Stimulated activated CD4-positive, alpha-beta T cell treated with anti-CD3 and anti-CD28 coated beads, Interleukin-12 subunit alpha, Interleukin-12 subunit beta, amount 100 ng/mL, for 24 hours (primary cell): ENCODE measurements at regions not wholly inside any gene's neighbourhood (a gene's known extent, or its start where the extent isn't known, plus 50 kb on each side); places are given as distances from the start of the nearest gene placed in this dataset.

Source experiments
- DNase-seq, 2 experiments: peaks; one replicate each; pipeline ENCODE4 v3.0.0-alpha.2; 2020; ENCODE audit warnings: low read depth in 2 of 2

GRCh38 chr3:24641628-24642027 is 147.0 kb upstream of the THRB start:
- no peak for DNase-seq

DNA sequence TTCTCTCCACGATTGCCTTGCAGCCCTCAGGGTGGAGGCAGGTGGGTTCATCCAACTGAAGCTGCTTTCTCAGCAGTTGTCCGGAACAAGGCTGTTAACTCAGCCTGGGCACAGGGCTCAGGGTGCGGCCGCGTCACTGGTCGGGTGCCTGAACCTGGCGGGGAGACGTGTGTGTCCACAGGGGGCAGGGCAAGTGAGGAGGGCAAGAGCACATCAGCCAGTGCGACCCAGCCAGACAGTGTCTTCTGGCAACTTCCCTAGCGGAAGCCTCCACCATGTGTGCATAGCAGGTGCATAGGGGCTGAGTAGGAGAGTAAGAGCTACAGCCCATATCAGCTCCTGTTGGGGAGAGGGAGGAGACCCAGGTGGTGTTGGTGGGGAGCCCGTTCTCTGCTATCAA is 150.4 kb upstream of the THRB start:
- no peak for DNase-seq

DNA sequence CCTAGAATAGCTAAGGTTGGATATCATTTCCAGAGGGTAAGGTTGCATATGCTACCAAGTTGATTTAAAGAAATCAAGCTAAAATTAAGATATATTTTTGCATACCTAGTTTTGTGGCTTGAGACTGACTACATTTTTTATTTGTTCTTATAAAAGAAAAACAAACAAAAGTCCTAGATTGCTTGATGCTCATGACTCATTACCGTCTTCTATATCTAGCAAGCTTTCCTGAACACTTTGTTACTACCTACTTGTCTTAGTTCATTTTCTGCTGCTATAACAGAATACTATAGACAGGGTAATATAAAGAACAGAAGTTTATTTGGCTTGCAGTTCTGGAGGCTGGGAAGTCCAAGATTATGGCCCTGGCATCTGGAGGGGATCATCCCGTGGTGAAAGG is 152.1 kb upstream of the THRB start:
- no peak for DNase-seq

DNA sequence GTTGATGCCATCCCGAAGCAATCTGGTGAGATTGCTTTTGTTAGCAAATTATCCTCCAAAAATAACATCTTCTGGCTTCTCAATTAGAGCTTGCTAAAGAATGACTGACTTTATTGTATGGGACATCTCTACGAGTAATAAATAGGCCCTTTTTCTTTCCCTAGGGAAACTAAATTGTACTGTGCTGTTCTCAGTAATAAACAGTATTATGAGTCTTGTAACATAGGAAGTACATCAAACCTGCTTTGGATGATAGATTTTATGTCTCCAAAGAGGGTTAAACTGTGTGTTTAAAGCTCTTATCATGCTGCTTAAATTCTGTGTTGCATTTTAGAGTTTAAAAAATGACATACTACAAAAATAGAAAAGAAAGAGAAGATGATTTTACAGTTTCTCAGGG is 153.4 kb upstream of the THRB start:
- DNase-seq = no peak

- no peak for DNase-seq
Observed at GRCh38 chr3:24650839-24651238, 156.2 kb upstream of the THRB start.

DNA sequence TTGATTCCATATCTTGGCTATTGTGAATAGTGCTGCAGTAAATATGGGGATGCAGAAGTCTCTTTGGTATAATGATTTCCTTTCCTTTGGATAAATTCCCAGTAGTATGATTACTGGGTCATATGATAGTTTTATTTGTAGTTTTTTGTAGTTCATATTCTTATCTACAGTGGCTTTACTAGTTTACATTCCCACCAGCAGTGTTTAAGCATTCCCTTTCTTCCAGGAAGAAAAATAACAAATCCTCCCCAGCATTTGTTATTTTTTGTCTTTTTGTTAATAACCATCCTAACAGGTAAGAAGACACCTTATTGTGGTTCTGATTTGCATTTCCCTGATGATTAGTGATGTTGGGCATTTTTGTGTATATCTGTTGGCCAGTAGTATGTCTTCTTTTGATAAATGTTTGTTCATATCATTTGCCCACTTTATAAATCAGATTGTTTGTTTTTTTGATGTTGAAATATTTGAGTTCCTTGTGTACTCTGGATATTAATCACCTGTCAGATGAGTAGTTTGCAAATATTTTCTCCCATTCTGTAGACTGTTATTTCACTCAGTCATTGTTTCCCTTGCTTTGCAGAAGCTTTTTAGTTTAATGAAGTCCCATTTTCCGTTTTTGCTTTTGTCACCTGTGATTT is 163.3 kb upstream of the THRB start:
- DNase-seq = no peak

DNA sequence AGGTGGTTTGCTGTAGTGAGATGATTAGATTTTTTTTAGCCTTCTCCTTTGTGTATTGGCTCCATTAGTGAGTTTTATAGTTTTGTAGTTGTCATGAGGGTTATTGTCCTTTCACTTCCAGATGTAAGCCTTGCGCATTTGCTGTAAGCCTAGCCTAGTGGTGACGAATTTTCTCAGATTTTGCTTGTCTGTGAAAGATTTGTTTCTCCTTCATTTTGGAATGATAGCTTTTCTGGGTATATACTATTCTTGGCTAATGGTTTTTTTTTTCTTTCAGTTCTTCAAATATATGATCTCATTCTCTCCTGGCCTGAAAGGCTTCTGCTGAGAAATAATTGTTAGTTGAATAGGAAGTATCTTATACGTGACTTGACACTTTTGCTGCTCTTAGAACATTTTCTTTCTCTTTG is 166.5 kb upstream of the THRB start:
- no peak for DNase-seq

DNA sequence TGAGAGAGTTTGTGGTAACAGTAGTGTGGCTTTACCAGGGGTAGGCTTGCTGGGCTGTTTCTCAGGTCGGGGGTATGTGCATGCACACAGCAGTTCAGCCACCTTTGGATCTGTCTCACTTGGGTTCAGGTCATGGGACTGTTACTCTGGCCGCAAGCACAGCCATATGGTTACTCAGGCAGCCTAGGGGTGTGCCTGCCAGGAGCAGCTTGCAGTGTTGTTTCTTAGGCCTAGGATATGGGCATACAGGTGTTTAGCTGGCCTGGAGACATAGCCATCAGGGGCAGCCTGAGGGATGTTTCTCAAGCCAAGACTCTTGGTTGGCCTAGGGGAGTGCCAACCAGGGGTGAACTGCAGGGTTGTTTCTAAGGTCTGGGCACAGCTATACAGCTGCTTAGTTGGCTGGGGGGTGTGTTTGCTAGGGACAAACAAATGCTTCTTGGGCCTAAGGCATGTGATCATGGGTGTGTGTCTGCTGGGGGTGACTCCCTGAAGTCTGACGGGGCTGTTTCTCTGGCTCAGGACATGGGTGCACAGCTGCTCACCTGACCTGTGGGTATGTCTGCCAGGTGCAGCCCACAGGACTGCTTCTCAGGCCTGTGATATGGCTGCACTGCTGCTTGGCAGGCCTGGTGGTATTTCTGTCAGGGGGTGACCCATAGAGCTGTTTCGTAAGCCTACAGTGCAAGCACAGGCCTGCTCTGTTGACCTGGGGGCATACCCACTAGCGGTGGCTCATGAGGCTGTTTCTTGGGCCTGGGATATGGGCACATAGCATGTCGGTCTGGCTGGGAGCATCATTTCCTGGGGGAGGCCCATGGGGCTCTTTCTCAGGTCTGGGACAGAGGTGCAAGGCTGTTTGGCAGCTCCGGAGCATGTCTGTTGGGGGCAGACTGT is 168.0 kb upstream of the THRB start:
- no peak for DNase-seq

- DNase-seq = no peak
Observed at GRCh38 chr3:24663406-24663805, 168.8 kb upstream of the THRB start.

- DNase-seq = no peak
Observed at GRCh38 chr3:24668039-24668438, 173.4 kb upstream of the THRB start.

DNA sequence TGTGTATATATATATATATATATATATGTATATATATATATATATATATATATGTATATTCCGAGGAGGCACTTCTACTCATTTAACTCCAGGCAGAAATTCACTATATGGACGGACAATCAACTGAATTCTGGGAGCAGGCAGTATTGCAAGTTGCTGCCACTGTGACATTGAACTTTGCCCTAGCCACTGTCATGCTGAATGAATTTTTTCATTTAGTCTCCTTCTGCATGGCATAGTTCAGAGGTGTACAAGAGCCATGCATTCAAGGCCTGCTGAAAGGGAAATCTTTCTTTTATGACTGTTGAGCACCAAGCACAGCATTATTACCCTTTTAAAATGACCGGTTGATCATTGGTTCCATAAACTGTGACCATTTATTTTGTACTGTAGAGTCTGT is 176.2 kb upstream of the THRB start:
- DNase-seq = no peak

- DNase-seq = no peak
Observed at GRCh38 chr3:24673596-24673995, 178.9 kb upstream of the THRB start.

DNA sequence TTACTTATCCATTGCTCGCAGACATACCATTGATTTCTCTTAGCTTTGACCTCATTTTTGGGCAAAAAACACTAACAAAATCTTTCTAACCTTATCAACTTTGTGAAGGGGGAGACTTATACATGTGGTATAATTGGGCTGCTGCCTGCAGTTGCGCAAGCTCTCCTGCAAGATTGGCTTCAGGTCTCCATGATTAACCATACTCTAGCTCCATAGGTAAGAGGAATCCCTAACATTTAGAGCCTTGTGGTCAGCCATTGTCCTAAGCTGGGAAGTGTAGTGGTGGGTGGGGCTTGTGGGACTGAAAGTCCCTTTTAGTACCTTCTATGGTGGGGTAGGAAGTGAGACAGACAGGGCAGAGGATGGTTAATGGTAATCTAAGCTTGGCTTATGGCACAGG is 179.6 kb upstream of the THRB start:
- DNase-seq = no peak

GRCh38 chr3:24678021-24678420 is 183.4 kb upstream of the THRB start:
- no peak for DNase-seq

GRCh38 chr3:24678421-24678865 is 183.8 kb upstream of the THRB start:
- no peak for DNase-seq

GRCh38 chr3:24679429-24679828 is 184.8 kb upstream of the THRB start:
- DNase-seq = no peak

- DNase-seq = peak; percentile 21 to 62
Observed at GRCh38 chr3:24680214-24680967, 185.7 kb upstream of the THRB start.

- DNase-seq = no peak
Observed at GRCh38 chr3:24682141-24682547, 187.5 kb upstream of the THRB start.

- no peak for DNase-seq
Observed at GRCh38 chr3:24683090-24683489, 188.4 kb upstream of the THRB start.

DNA sequence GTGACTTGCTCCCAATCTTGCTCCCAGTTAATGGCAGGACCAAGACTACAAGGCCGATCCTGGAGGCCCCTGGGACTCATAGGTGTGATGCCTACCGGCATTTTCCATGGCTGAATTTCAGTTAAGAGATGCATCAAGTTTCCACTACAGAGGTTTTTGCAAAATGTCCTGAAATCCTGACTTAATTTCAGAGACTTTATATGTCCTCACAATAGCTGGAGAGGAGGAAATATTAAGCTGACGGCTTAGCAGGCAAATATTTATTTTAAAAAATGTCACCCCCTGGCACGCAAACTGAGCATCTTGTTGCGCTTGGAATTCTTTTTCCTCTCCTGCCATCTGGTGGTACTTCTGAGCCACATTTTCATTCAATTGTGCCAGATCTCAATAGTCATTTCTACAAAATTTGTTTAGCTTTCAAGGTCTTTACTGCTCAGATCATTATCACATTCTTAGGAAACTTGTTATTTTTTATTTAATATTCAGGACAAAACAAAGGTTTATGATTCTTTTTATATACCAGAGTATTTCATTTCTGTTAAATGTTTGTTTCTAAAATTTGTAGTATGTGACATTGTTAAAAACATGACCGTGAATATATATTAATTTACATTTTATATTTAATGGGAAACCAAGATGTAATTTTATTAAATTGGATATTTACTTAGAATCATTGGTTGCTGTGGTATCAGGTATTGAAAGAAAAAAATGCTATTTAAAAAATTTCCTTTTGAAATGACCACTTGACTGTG is 189.2 kb upstream of the THRB start:
- no peak for DNase-seq

- no peak for DNase-seq
Observed at GRCh38 chr3:24684506-24685023, 189.9 kb upstream of the THRB start.

GRCh38 chr3:24686808-24687207 is 192.2 kb upstream of the THRB start:
- no peak for DNase-seq
